GM20000 (cell line): ENCODE measurements at regions not wholly inside any gene's neighbourhood (a gene's known extent, or its start where the extent isn't known, plus 50 kb on each side); places are given as distances from the start of the nearest gene placed in this dataset.
"Not testable (repeated sequence)": the region's sequence is repeated elsewhere in the genome, so short reads cannot be mapped to it uniquely, and the experiment has no call there.

Experiments
- DNase-seq: peaks from one replicate; pipeline ENCODE4 v3.0.0; 2012; ENCODE audit warnings: low spot score
- TF ChIP-seq, protein P1 (sequence below): IDR thresholded peaks from 2 replicates; pipeline ENCODE4 v1.5.1; 2012; ENCODE audit warnings: mild to moderate bottlenecking, control low read depth; ENCODE audit errors: extremely low read depth, missing control alignments

DNA sequence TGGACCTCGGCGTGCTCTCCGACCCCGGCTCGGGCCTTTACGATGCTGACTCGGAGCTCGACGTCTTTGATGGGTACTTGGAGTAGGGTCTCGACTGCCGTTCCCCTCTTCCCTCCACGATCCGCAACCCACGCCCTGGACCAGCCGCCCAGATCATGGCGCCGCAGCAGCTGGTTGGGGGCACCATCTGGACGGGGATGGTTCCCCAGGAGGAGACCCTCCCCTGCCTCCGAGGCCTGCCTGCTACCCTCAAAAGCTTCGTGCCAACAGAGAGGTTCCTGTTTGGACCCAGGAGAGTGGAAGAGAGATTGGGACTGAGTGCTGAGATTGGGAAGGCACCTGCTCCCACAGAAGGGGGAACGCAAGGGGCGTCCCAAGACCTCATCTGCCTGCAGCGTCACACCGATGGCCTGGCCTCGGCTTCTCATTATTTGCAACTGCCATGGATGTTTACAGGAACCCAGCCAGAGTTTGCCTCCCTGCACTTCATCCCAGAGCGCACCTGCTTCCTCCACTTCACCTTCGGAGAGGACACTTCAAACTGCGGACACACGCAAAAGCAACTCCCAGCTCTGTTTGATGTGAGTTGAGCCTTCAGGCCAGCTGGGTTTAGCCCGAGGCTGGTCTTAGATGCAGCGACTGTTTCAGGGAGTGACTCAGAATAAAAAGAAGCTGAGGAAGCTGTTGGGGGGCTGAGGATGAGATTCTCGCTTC, 58.9 kb downstream of the GOLGA6L7 start:
- not testable (repeated sequence) for DNase-seq

DNA sequence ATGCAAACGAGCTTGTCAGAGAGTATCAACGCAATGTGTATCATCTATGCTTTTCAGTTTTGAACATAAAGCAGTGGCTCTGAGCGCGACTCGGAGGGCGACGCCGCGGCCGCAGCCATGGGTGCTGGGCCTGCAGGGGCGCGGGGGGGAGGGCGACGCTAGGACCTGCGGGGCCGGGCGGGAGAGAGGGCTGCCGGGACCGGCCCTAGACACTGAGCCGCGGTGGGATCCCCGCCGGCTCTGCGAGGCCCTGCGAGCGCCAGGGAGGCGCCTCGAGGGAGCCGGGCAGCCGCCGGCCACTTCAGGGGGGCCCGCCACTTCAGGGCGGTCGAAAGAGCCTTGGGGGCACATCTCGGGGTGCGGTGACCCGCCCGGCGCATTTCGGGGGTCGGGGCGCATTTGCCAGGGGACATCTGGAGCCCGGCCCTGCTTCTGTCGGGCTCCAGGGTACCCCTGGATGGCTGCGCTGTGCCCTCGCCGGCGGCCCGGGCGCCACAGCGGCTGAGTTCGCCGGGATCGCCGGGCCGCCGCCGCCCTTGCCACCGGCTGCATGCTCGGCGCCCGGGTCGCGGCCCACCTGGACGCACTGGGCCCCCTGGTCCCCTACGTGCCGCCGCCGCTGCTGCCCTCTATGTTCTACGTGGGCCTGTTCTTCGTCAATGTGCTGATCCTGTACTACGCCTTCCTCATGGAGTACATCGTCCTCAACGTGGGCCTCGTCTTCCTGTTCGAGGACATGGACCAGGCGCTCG, 59.6 kb downstream of the GOLGA6L7 start:
- DNase-seq, result peak; percentile 2

DNA sequence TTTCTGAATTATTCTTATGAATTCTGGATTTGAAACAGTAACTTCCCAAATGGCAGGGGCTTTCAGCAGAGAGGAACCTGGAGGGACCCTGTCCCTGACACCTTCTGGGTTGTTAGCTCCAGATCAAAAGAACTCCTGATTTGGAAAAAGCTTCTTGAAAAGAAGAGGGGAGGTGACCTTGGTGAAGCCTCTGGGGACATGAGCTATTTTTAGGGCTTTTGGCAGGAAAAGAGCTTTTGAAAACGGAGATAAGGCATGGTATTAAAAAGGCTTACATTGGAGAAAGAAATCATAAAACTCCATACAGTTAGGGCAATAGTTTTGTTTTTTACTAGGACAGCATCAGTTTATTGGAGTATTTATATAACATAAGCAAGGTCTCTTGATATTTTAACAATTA, 60.3 kb downstream of the GOLGA6L7 start:
- not testable (repeated sequence) for DNase-seq

DNA sequence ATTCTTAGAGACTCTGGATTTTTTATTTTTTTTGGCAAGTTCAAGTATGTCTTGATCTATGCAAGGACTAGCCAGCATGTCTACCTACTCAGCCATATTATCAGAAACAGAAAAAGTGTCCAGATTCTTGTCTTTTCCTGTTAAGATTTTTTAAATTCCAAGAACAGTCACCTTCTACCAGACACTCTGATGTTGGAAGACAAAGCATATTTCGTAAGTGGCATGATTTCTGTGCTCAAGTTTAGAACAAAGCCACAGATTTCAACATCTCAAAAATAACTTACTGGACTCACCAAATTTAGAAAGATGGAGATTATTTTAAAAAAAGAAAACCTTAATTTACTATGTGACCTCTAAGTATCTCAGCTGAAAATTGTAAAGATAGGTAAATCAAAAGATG, 61.9 kb downstream of the GOLGA6L7 start:
- TF ChIP-seq, protein P1, sequence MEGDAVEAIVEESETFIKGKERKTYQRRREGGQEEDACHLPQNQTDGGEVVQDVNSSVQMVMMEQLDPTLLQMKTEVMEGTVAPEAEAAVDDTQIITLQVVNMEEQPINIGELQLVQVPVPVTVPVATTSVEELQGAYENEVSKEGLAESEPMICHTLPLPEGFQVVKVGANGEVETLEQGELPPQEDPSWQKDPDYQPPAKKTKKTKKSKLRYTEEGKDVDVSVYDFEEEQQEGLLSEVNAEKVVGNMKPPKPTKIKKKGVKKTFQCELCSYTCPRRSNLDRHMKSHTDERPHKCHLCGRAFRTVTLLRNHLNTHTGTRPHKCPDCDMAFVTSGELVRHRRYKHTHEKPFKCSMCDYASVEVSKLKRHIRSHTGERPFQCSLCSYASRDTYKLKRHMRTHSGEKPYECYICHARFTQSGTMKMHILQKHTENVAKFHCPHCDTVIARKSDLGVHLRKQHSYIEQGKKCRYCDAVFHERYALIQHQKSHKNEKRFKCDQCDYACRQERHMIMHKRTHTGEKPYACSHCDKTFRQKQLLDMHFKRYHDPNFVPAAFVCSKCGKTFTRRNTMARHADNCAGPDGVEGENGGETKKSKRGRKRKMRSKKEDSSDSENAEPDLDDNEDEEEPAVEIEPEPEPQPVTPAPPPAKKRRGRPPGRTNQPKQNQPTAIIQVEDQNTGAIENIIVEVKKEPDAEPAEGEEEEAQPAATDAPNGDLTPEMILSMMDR, result no peak
- no peak for DNase-seq

DNA sequence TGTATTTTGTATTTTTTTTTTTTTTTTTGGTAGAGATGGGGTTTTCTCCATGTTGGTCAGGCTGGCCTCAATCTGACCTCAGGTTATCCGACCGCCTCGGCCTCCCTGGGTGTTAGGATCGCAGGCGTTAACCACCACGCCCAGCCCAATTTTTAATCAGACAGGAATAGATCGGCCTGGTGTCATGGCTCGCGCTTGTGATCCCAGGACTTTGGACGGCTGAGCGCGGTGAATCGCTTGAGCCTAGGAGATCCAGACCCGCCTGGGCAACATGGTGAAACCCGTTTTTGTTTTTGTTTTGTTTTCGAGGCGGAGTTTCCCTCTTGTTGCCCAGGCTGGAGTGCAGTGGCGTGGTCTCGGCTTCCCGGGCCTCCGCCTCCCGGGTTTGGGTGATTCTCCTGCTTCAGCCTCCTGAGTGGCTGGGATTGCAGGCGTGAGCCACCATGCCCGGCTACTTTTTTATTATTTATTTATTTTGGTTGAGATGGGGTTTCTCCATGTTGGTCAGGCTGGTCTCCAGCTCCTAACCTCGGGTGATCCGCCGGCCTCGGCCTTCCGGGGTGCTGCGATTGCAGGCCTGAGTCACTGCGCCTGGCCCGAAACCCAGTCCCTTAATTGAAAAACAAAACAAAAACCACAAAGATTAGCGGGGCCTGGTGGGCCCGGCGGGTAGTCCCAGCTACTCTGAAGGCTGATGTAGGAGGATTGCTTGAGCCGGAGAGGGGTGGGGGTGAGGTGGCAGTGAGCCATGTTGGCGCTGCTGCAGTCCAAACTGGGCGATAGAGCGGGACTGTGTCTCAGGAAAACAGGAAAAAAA, 63.9 kb downstream of the GOLGA6L7 start:
- DNase-seq, result not testable (repeated sequence)

DNA sequence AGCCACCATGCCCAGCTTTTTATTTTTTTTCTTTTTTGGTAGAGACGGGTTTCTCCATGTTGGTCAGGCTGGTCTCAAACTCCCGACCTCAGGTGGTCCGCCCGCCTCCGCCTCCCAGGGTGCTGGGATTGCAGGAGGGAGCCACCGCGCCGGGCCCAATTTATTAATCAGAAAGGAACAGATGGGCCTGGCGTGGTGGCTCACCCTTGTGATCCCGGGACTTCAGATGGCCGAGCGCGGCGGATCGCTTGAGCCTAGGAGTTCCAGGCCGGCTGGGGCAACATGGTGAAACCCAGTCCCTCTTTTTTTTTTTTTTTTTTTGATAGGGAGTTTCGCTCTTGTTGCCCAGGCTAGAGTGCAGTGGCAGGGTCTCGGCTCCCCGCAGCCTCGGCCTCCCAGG, 64.6 kb downstream of the GOLGA6L7 start:
- no peak for DNase-seq
- TF ChIP-seq, protein P1, result no peak

DNA sequence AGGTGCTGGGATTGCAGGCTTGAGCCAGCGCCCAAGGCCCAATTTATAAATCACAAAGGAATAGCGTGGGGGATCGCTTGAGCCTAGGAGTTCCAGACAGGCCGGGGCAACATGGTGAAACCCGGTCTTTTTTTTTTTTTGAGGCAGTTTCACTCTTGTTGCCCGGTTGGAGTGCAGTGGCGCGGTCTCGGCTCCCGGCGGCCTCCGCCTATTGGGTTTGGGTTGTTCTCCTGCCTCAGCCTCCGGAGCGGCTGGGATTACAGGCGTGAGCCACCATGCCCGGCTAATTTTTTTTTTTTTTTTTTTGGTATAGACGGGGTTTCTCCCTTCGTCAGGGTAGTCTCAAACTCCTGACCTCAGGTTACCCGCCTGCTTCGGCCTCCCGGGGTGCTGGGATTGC, 65.0 kb downstream of the GOLGA6L7 start:
- no peak for DNase-seq
- TF ChIP-seq, protein P1, result no peak

DNA sequence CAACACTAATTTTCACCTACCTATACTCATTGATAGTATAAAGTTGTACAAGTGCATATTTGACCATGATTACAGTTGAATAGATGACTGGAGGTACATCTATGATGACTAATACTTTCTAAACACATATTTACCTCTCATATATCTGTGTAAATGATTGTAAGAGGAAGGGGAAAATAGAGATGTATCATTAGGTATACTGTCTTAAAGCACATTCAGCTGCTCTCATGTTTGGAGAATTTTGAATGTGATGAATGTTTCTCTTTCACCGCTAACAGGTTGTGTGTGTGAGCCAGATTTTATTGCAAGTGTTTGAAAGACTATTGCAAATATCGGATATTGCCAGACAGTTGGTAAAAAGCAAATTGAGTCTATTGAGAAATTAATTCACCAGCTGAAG, 66.2 kb upstream of the GOLGA8M start:
- not testable (repeated sequence) for DNase-seq

DNA sequence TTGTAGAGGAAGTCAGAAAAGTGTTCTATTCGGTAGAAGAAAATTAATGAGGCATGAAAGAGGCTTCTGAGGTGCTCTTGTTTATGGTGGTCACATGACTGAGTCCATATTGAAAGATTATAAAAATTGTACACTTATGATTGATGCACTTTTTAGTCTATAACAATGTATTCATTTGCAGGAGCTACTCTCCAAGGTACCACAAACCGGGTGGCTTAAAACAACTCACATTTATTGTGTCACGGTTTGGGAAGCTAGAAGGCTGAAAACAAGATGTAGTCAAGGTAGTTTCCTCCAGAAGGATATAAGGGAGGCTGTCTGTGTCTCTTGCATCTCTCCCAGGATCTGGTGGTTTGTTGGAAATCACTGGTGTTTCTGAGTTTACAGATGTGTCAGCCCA, 60.6 kb upstream of the GOLGA8M start:
- DNase-seq, result not testable (repeated sequence)
